Astrocyte of the cerebellum (primary cell): ENCODE measurements at regions not wholly inside any gene's neighbourhood (a gene's known extent, or its start where the extent isn't known, plus 50 kb on each side); places are given as distances from the start of the nearest gene placed in this dataset.

Experiments used
- DNase-seq: peaks from one replicate; pipeline ENCODE4 v3.0.0-alpha.2; 2011; ENCODE audit warnings: low read depth
- H3K4me3 ChIP-seq: 2 replicates; pipeline ENCODE4 v1.5.1; 2011; ENCODE audit warnings: mild to moderate bottlenecking, low read depth, low read length, moderate library complexity
- CTCF ChIP-seq: IDR thresholded peaks from 2 replicates; pipeline ENCODE4 v1.5.1; 2012; ENCODE audit warnings: low read length, low read depth, moderate library complexity, mild to moderate bottlenecking; ENCODE audit errors: missing control alignments
- in situ Hi-C: cut with HindIII; loops from 2 replicates; pipeline ENCODE4 v1.10.0; 2017; ENCODE audit warnings: low sequenced_read_pairs

- TF ChIP-seq CTCF: no peak
- no peak overlapping the region for H3K4me3 ChIP-seq
- in situ Hi-C loops: loop anchor here (5.0 to 25.0 kb wide), 3 partner anchors 350 to 1000 kb away; partner anchors contain the start of gene IGFBP5
- DNase-seq: no peak
Observed at GRCh38 chr2:217512728-217513127, 490.1 kb downstream of the TNS1 start.

- H3K4me3 ChIP-seq: no peak overlapping the region
- TF ChIP-seq CTCF: no peak
- in situ Hi-C loops: loop anchor here (5.0 to 25.0 kb wide), 3 partner anchors 350 to 1000 kb away; partner anchors contain the start of gene IGFBP5
- DNase-seq: no peak
Observed at GRCh38 chr2:217512259-217512658, 490.5 kb downstream of the TNS1 start.

DNA sequence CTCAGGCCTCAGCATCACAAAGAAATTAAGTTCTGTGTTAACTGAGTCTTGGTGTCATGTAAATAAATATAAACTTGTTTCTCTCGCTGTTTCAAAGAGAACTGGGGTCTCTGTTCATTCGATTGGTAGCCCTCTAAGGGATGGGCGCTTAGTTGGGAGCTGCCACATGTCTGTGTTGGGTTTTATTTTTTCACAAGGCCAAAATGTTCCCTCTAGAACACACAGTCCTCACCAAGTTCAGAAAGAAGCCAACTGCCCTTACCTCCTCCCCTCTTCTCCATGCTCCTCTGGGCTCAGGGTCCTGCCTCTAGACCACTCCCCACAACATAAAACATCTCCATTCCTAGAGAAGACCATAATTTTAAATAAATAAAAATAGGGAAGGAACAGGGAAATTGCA lies 490.9 kb downstream of the TNS1 start:
- TF ChIP-seq CTCF: no peak
- H3K4me3 ChIP-seq: no peak overlapping the region
- in situ Hi-C loops: loop anchor here (5.0 to 25.0 kb wide), 3 partner anchors 350 to 1000 kb away; partner anchors contain the start of gene IGFBP5
- no peak for DNase-seq

- TF ChIP-seq CTCF: peak; percentile 74
- peak; percentile 84 for DNase-seq
- in situ Hi-C loops: loop anchor here (5.0 to 25.0 kb wide), 3 partner anchors 349 to 999 kb away; partner anchors contain the start of gene IGFBP5
- H3K4me3 ChIP-seq: no peak overlapping the region
Observed at GRCh38 chr2:217510771-217511291, 492.0 kb downstream of the TNS1 start.

GRCh38 chr2:217505303-217505702 lies 497.5 kb downstream of the TNS1 start:
- no peak overlapping the region for H3K4me3 ChIP-seq
- in situ Hi-C loops: loop anchor here (25.0 kb wide), 2 partner anchors 343 to 993 kb away; no protein-coding TSS in a partner anchor
- TF ChIP-seq CTCF: no peak
- no peak for DNase-seq

DNA sequence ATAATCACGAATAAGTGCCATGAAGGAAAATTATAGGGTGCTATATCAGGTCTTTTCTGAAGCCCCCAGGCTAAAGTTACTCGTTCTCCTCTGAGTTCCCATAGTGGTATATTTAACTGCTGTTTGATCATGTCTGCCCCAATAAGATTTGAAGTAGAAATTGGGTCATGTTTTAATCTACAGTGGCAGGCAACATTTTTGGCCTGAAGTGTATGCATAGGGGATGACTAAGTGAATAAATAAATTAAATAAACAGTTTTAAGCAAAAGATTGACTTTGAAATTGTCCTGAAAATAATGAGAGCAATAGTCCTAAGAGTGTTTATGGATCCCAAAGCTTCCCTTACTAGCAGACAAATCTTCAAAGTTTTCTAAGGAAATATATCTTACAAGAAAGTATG lies 500.9 kb downstream of the TNS1 start:
- no peak for TF ChIP-seq CTCF
- in situ Hi-C loops: loop anchor here (25.0 kb wide), 2 partner anchors 340 to 990 kb away; no protein-coding TSS in a partner anchor
- H3K4me3 ChIP-seq: no peak overlapping the region
- no peak for DNase-seq
